Lower leg skin (tissue), 3 donors: ENCODE measurements at regions not wholly inside any gene's neighbourhood (a gene's known extent, or its start where the extent isn't known, plus 50 kb on each side); places are given as distances from the start of the nearest gene placed in this dataset.

Experiments
- POLR2A ChIP-seq, 2 donors: fragments of 450-650 bp; IDR thresholded peaks; one replicate each; pipeline ENCODE4 v1.6.1; 2016 to 2017; ENCODE audit warnings: antibody characterized with exemption in 2 of 2, mild to moderate bottlenecking in 1 of 2, moderate library complexity in 1 of 2
- TF ChIP-seq, protein P1 (sequence below), 3 donors: fragments of 450-650 bp; IDR thresholded peaks; one replicate each; pipeline ENCODE4 v1.5.1; 2016; ENCODE audit warnings: antibody characterized with exemption in 3 of 3, mild to moderate bottlenecking in 3 of 3, moderate library complexity in 2 of 3

DNA sequence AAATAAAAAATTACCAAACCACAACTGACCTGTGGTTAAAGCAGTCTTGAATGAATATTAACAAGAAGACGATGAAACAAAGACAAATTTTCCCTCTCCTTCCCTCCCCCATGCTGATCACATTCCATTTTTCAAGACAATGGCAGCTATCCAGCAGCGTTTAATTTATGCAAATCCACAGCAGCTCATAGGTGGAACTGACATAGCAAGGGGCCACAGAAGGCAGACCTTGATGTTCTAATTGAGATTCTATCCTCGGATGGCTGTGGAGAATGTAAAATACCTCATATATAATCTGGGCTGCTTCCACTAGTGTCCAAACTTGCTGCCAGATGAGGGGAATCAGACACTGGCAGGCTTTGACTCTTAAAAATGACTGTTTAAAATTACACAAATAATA, 211.5 kb downstream of the CHRDL1 start:
- TF ChIP-seq, protein P1, sequence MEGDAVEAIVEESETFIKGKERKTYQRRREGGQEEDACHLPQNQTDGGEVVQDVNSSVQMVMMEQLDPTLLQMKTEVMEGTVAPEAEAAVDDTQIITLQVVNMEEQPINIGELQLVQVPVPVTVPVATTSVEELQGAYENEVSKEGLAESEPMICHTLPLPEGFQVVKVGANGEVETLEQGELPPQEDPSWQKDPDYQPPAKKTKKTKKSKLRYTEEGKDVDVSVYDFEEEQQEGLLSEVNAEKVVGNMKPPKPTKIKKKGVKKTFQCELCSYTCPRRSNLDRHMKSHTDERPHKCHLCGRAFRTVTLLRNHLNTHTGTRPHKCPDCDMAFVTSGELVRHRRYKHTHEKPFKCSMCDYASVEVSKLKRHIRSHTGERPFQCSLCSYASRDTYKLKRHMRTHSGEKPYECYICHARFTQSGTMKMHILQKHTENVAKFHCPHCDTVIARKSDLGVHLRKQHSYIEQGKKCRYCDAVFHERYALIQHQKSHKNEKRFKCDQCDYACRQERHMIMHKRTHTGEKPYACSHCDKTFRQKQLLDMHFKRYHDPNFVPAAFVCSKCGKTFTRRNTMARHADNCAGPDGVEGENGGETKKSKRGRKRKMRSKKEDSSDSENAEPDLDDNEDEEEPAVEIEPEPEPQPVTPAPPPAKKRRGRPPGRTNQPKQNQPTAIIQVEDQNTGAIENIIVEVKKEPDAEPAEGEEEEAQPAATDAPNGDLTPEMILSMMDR (IDR thresholded peaks at IDR 0.05): no peak
- TF ChIP-seq POLR2A (IDR thresholded peaks at IDR 0.05): no peak
